Astrocyte of the spinal cord (primary cell): ENCODE measurements at regions not wholly inside any gene's neighbourhood (a gene's known extent, or its start where the extent isn't known, plus 50 kb on each side); places are given as distances from the start of the nearest gene placed in this dataset.

ENCODE experiments used
- DNase-seq: peaks from one replicate; pipeline ENCODE4 v3.0.0; 2011; ENCODE audit warnings: low read depth, low spot score
- H3K4me3 ChIP-seq: 2 replicates; pipeline ENCODE4 v1.5.1; 2011; ENCODE audit warnings: low read depth, mild to moderate bottlenecking, low read length, moderate library complexity
- in situ Hi-C: cut with HindIII; loops from 2 replicates; pipeline ENCODE4 v1.10.0; 2017; ENCODE audit warnings: low sequenced_read_pairs
- TF ChIP-seq, protein P1 (sequence below): IDR thresholded peaks from 2 replicates; pipeline ENCODE4 v1.5.1; 2012; ENCODE audit warnings: low read depth, mild to moderate bottlenecking, low read length, inconsistent platforms

DNA sequence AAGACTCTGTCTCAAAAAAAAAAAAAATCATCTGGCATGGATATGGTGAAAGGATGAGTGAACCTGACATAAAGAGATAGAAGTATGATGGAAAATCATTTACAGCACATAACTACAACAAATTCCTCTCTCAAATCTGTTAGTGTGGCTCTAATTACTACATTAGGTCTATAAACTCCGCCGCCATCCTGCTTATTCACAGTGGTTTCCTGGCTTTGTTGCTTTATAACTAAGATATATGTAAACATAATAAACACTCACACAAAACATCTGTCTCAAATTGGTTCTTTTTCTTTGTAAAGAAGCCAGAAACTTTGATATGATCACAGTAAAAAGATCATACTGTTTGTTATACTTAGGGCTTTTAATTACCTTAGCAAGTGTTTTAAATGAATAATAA lies 412.6 kb upstream of the FAM98A start:
- TF ChIP-seq, protein P1, sequence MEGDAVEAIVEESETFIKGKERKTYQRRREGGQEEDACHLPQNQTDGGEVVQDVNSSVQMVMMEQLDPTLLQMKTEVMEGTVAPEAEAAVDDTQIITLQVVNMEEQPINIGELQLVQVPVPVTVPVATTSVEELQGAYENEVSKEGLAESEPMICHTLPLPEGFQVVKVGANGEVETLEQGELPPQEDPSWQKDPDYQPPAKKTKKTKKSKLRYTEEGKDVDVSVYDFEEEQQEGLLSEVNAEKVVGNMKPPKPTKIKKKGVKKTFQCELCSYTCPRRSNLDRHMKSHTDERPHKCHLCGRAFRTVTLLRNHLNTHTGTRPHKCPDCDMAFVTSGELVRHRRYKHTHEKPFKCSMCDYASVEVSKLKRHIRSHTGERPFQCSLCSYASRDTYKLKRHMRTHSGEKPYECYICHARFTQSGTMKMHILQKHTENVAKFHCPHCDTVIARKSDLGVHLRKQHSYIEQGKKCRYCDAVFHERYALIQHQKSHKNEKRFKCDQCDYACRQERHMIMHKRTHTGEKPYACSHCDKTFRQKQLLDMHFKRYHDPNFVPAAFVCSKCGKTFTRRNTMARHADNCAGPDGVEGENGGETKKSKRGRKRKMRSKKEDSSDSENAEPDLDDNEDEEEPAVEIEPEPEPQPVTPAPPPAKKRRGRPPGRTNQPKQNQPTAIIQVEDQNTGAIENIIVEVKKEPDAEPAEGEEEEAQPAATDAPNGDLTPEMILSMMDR = no peak
- no peak overlapping the region for H3K4me3 ChIP-seq
- no peak for DNase-seq
- in situ Hi-C loops = no loop called here

DNA sequence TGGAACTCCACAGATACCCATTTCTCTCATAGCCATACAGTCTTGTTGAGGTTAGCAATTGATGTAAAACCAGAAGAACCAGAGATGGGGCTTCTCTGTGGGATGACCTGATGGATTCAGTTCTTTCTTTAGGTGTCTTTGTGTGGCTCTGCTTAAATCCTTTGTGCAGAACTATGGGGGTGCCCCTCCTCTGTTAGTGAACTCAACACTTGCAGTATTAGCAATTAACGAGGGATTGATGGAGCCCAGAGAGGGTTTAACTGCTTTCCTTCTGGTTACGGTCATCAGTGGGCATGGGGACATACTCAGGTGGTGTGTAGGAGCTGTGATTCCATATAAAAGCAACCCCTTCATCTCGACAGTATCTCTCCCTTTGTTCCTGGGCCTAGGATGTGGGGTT lies 406.8 kb upstream of the FAM98A start:
- TF ChIP-seq, protein P1 = no peak
- no peak for DNase-seq
- in situ Hi-C loops = no loop called here
- no peak overlapping the region for H3K4me3 ChIP-seq

DNA sequence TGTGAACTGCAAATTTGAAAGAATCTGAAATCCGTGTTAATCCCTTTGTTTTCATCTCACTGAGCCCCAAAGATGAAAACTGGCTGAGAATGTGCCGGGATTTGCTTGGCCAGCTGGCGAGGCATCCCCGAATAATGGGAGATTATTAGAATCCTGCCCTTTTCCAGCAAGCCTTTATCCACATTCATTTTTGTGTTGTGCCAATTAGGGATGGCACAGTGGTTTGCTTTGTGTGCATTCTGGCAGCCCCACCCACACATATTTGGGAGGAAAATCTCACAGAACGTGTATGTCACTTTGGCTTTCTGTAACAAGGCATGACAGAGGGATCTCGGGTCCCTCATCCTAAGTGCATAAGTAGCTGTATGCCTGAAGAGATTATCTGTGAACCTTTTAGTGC lies 405.8 kb upstream of the FAM98A start:
- TF ChIP-seq, protein P1 = no peak
- no peak for DNase-seq
- in situ Hi-C loops = no loop called here
- no peak overlapping the region for H3K4me3 ChIP-seq

DNA sequence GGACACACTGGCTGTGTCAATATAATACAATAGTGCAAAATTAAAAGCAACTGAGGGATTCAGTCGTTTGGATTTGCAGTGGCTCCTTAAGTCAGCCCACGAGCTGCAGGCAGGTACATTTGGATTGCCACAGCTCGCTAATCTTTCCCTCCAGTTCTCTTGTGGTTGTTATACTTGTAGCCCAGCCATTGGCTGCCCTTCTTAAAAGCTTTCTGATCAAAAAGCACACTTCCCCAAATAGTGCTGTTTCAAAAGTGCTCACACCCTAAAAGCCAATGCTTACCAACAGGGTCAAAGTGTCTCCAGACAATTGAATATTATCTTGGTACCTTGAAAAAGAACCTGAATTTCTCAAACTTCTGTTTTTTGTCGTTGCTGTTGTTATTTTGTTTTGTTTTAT lies 404.7 kb upstream of the FAM98A start:
- no peak for DNase-seq
- H3K4me3 ChIP-seq = no peak overlapping the region
- TF ChIP-seq, protein P1 = no peak
- in situ Hi-C loops = no loop called here

DNA sequence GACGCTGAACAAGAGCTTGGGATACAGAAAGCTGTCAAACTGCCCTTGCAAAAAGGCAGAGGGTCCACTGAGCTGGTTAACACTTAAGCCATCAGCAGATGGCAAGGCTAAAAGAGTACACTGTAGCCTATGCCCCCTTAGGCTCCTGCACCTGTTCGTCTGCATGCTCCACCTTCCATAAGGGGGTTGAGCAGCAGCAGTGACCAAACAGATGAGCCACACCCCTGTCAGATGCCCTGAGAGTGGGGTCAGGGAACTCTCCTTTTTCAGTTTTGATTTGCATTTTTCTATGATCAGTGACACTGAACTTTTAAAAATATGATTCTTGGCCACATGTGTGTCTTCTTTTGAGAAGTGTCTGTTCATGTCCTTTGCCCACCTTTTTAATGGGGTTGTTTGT lies 402.5 kb upstream of the FAM98A start:
- no peak overlapping the region for H3K4me3 ChIP-seq
- no peak for DNase-seq
- in situ Hi-C loops = no loop called here
- TF ChIP-seq, protein P1 = no peak

DNA sequence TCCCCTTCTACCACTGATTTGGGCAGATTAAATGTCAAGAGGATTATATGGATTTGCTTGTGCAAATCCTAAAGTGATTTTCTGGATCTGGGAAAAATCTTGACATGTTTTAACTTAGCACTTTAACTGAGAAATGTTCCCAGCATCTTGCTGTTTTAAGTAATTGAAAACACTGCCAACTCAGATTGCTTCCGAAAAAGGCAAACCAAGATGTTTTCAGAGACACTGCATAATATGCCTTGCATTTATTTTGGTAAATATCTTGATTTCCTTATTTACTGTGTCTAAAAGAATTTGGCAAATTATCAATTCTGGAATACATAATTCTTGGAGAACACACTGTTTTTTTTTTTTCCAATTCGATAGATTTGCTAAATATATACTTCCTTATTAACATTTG lies 385.0 kb upstream of the FAM98A start:
- H3K4me3 ChIP-seq = no peak overlapping the region
- in situ Hi-C loops = no loop called here
- TF ChIP-seq, protein P1 = no peak
- DNase-seq = no peak

DNA sequence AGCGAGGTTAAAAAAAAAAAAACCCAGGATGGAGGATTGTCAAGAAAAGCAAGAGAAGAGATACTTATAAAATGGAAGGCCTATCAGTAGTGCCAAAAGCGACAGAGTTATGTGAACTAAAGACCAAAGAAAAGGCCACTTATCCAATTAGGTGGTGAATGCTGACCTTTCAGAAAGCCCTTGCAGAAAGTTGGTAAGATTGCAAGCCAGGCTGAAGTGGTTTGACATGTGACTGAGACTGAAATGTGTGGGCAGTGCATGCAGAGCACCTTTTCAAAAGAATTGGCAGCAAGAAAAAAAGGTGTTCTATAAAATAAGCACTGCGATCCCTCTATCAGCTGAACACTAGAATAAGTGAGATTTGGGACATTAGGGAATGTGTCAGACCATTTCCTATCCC lies 379.4 kb upstream of the FAM98A start:
- DNase-seq = no peak
- no peak overlapping the region for H3K4me3 ChIP-seq
- in situ Hi-C loops = no loop called here
- TF ChIP-seq, protein P1 = no peak
